Hepatocyte (in vitro differentiated cells): ENCODE measurements at regions not wholly inside any gene's neighbourhood (a gene's known extent, or its start where the extent isn't known, plus 50 kb on each side); places are given as distances from the start of the nearest gene placed in this dataset.

Experiments used
- DNase-seq: peaks from one replicate; pipeline ENCODE4 v3.0.0-alpha.2; 2016; ENCODE audit warnings: low spot score
- H2AFZ ChIP-seq: fragments of 200-600 bp; sonication (generic); 2 replicates; pipeline ENCODE4 v1.6.0; 2016; ENCODE audit warnings: antibody characterized with exemption, mild to moderate bottlenecking
- H3K27ac ChIP-seq: fragments of 200-600 bp; sonication (generic); 2 replicates; pipeline ENCODE4 v1.5.1; 2016; ENCODE audit warnings: mild to moderate bottlenecking
- H3K27me3 ChIP-seq: fragments of 200-600 bp; sonication (generic); 2 replicates; pipeline ENCODE4 v1.6.1; 2016
- H3K36me3 ChIP-seq: fragments of 200-600 bp; sonication (generic); replicated peaks from 2 replicates; pipeline ENCODE4 v1.5.1; 2016; ENCODE audit warnings: low read depth; ENCODE audit not compliant: insufficient read depth
- H3K4me1 ChIP-seq: fragments of 200-600 bp; sonication (generic); 2 replicates; pipeline ENCODE4 v1.5.1; 2016; ENCODE audit warnings: mild to moderate bottlenecking, moderate library complexity; ENCODE audit not compliant: insufficient read depth
- H3K4me2 ChIP-seq: fragments of 200-600 bp; sonication (generic); 2 replicates; pipeline ENCODE4 v1.6.0; 2016
- H3K4me3 ChIP-seq: fragments of 200-600 bp; sonication (generic); 2 replicates; pipeline ENCODE4 v1.5.1; 2016; ENCODE audit warnings: mild to moderate bottlenecking
- H3K79me2 ChIP-seq: fragments of 200-600 bp; sonication (generic); 2 replicates; pipeline ENCODE4 v1.6.0; 2017; ENCODE audit warnings: mild to moderate bottlenecking
- H3K9me2 ChIP-seq: fragments of 200-600 bp; sonication (generic); replicated peaks from 2 replicates; pipeline ENCODE4 v1.6.0; 2017; ENCODE audit warnings: mild to moderate bottlenecking; ENCODE audit not compliant: insufficient read depth
- H3K9me3 ChIP-seq: fragments of 200-600 bp; sonication (generic); 2 replicates; pipeline ENCODE4 v1.5.1; 2016; ENCODE audit warnings: low read depth, mild to moderate bottlenecking
- H4K20me1 ChIP-seq: fragments of 200-600 bp; sonication (generic); 2 replicates; pipeline ENCODE4 v1.6.0; 2016; ENCODE audit warnings: mild to moderate bottlenecking; ENCODE audit not compliant: insufficient read depth, poor library complexity, severe bottlenecking
- EZH2 ChIP-seq: fragments of 200-600 bp; sonication (generic); IDR thresholded peaks from 2 replicates; pipeline ENCODE4 v1.6.1; 2016; ENCODE audit warnings: antibody characterized with exemption, mild to moderate bottlenecking, borderline replicate concordance
- EZH2phosphoT487 ChIP-seq: fragments of 200-600 bp; sonication (generic); IDR thresholded peaks from one replicate; pipeline ENCODE4 v1.6.1; 2018; ENCODE audit warnings: antibody characterized with exemption, mild to moderate bottlenecking, low read depth, moderate library complexity; ENCODE audit not compliant: unreplicated experiment, severe bottlenecking
- WGBS: methylation state at CpG from one replicate; pipeline ENCODE4 v1.1.6; 2016; ENCODE audit warnings: low lambda C conversion rate; ENCODE audit errors: missing lambda C conversion rate; 5-methylcytosine and 5-hydroxymethylcytosine counted together
- TF ChIP-seq, protein P1 (sequence below): fragments of 200-600 bp; sonication (generic); IDR thresholded peaks from 2 replicates; pipeline ENCODE4 v1.5.1; 2016; ENCODE audit warnings: antibody characterized with exemption, mild to moderate bottlenecking; ENCODE audit not compliant: poor library complexity

- H3K4me3 ChIP-seq, result no peak overlapping the region
- H3K4me2 ChIP-seq, result no peak overlapping the region
- H2AFZ ChIP-seq, result no peak overlapping the region
- no peaks in the 10 kb centered on the region for H3K4me1 ChIP-seq
- no peaks in the 10 kb centered on the region for H3K9me3 ChIP-seq
- no peaks in the 10 kb centered on the region for H4K20me1 ChIP-seq
- no peaks in the 10 kb centered on the region for H3K9me2 ChIP-seq
- H3K27me3 ChIP-seq, result no peaks in the 10 kb centered on the region
- WGBS, result 65% methylated on average over 12 of the region's 14 CpGs
- DNase-seq, result no peak
- TF ChIP-seq EZH2phosphoT487, result no peak
- no peak for TF ChIP-seq EZH2
- TF ChIP-seq, protein P1, sequence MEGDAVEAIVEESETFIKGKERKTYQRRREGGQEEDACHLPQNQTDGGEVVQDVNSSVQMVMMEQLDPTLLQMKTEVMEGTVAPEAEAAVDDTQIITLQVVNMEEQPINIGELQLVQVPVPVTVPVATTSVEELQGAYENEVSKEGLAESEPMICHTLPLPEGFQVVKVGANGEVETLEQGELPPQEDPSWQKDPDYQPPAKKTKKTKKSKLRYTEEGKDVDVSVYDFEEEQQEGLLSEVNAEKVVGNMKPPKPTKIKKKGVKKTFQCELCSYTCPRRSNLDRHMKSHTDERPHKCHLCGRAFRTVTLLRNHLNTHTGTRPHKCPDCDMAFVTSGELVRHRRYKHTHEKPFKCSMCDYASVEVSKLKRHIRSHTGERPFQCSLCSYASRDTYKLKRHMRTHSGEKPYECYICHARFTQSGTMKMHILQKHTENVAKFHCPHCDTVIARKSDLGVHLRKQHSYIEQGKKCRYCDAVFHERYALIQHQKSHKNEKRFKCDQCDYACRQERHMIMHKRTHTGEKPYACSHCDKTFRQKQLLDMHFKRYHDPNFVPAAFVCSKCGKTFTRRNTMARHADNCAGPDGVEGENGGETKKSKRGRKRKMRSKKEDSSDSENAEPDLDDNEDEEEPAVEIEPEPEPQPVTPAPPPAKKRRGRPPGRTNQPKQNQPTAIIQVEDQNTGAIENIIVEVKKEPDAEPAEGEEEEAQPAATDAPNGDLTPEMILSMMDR, result no peak
- no peak overlapping the region for H3K27ac ChIP-seq
- H3K79me2 ChIP-seq, result no peaks in the 10 kb centered on the region
- H3K36me3 ChIP-seq, result no peaks in the 10 kb centered on the region
Measured at GRCh38 chr15:77747175-77748077, 114.7 kb upstream of the LINGO1 start.

DNA sequence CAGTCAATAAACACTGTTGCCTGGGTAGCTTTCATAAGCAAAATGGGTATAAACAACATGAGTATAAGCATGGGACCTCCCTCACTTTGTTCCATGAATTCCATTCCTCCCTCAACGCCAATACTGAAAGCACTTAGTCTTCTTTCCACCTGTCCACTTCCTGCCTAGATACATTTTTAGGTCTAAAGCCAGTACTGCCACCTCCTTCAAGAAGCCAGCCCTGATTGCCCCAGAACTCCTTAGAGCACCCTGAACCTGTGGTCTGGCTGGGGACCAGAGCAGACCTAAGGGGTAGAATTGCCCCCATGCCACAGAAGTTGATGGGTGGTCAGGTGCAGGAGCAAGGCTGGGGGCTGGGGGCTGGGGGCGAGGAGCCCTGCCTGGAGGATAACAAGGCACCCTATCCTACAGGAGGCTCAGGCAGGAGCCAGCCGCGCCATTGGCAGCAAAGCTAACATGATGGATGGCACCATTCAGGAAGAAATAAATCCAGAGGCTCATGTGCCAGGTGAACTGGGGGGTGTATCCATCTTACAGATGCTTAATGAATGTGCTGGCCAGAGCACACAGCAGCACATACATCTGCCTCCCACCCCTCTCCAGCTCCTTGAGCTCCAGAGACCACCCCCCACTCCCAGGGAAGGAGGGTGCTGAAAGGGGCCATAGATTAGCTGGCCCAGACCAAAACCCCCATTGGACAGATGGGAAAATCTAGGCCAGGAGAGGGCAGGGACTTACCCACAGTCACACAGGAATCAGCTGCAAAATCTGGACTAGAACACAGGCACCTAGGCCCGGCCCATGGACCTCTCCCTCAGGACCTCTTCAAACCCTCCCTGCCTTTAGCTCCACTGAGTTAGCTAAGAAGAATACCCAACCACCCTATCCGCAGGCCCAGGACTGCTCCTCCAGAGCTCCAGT lies 113.8 kb upstream of the LINGO1 start:
- Histone ChIP-seq H3K36me3 (no peaks in the 10 kb centered on the region), H3K27me3 (no peaks in the 10 kb centered on the region), H3K9me3 (no peaks in the 10 kb centered on the region), H3K9me2 (no peaks in the 10 kb centered on the region), H3K79me2 (no peaks in the 10 kb centered on the region), H3K4me1 (no peaks in the 10 kb centered on the region), H3K27ac (no peak overlapping the region), H4K20me1 (no peaks in the 10 kb centered on the region), H3K4me3 (no peak overlapping the region), H3K4me2 (no peak overlapping the region), H2AFZ (no peak overlapping the region)
- WGBS, result 83% methylated on average over 6 of the region's 6 CpGs
- TF ChIP-seq EZH2phosphoT487, result no peak
- TF ChIP-seq, protein P1, result no peak
- no peak for DNase-seq

DNA sequence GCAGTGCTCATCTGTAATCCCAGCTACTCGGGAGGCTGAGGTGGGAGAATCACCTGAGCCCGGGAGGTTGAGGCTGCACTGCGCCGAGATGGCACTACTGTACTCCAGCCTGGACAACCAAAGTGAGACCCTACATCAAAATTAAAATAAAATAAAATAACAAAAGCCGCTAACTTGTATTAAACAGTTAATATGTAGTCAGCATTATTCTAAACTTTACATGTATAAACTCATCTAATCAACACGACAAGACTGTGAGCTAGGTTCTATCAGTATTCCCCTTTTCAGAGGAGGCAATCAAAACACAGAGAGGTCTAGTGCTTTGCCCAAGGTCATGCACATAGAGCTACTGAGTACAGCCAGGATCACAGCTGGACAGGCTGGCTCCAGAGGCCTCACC lies 111.7 kb upstream of the LINGO1 start:
- H3K36me3 ChIP-seq, result no peaks in the 10 kb centered on the region
- H3K79me2 ChIP-seq, result no peaks in the 10 kb centered on the region
- H3K9me3 ChIP-seq, result no peaks in the 10 kb centered on the region
- no peak for DNase-seq
- no peak overlapping the region for H3K4me3 ChIP-seq
- TF ChIP-seq EZH2, result no peak
- TF ChIP-seq EZH2phosphoT487, result no peak
- TF ChIP-seq, protein P1, result no peak
- no peak overlapping the region for H2AFZ ChIP-seq
- H4K20me1 ChIP-seq, result no peaks in the 10 kb centered on the region
- H3K4me1 ChIP-seq, result no peaks in the 10 kb centered on the region
- H3K4me2 ChIP-seq, result no peak overlapping the region
- WGBS, result 97% methylated on average over 6 of the region's 6 CpGs
- H3K9me2 ChIP-seq, result no peaks in the 10 kb centered on the region
- peaks cover 1% of the 10 kb centered on the region for H3K27me3 ChIP-seq
- H3K27ac ChIP-seq, result no peak overlapping the region
